A673 (cell line): ENCODE measurements at regions not wholly inside any gene's neighbourhood (a gene's known extent, or its start where the extent isn't known, plus 50 kb on each side); places are given as distances from the start of the nearest gene placed in this dataset.

ENCODE experiments used
- BruUV-seq: library from RNA; stranded (reverse); fragments of 400-500 nt; replicated peaks from 2 replicates; lab custom pipeline; 2021; lab: Mats Ljungman, UMichigan
- CTCF ChIA-PET: fragments of 300-600 bp; sonication (Branson Sonifier 250); formaldehyde crosslinking; loops from one replicate; lab custom pipeline; 2022; ENCODE audit warnings: antibody characterized with exemption; lab: Charles Lee
- POLR2A ChIA-PET: fragments of 300-600 bp; sonication (Branson Sonifier 250); formaldehyde crosslinking; loops from one replicate; lab custom pipeline; 2022; ENCODE audit warnings: antibody characterized with exemption; ENCODE audit not compliant: low non-redundant PET; lab: Charles Lee
- DNase-seq: peaks from one replicate; pipeline ENCODE4 v3.0.0-alpha.2; 2015; ENCODE audit warnings: low spot score
- H3K27ac ChIP-seq: fragments of 200-600 bp; sonication (generic); 2 replicates; pipeline ENCODE4 v1.5.1; 2016; ENCODE audit warnings: mixed run types, low read depth, mild to moderate bottlenecking, mixed read lengths, antibody characterized with exemption, low read length; ENCODE audit not compliant: poor library complexity, severe bottlenecking
- H3K27me3 ChIP-seq: fragments of 200-600 bp; sonication (generic); replicated peaks from 2 replicates; pipeline ENCODE4 v1.6.1; 2017; ENCODE audit warnings: mixed run types, low read depth, mild to moderate bottlenecking, mixed read lengths, antibody characterized with exemption, low read length; ENCODE audit not compliant: insufficient read depth, poor library complexity
- H3K36me3 ChIP-seq: fragments of 200-600 bp; sonication (generic); 2 replicates; pipeline ENCODE4 v1.6.1; 2016; ENCODE audit warnings: mixed run types, mild to moderate bottlenecking, mixed read lengths, antibody characterized with exemption, low read length; ENCODE audit not compliant: insufficient read depth, poor library complexity, severe bottlenecking
- H3K4me1 ChIP-seq: fragments of 200-600 bp; sonication (generic); 2 replicates; pipeline ENCODE4 v1.6.1; 2017; ENCODE audit warnings: mixed run types, mild to moderate bottlenecking, mixed read lengths, antibody characterized with exemption, low read length; ENCODE audit not compliant: insufficient read depth, poor library complexity, severe bottlenecking
- H3K4me3 ChIP-seq: fragments of 200-600 bp; sonication (generic); 2 replicates; pipeline ENCODE4 v1.5.1; 2016; ENCODE audit warnings: low read depth, mixed run types, mild to moderate bottlenecking, mixed read lengths, low read length; ENCODE audit not compliant: poor library complexity, severe bottlenecking
- H3K9me3 ChIP-seq: fragments of 200-600 bp; sonication (generic); 2 replicates; pipeline ENCODE4 v1.6.1; 2016; ENCODE audit warnings: mixed run types, low read depth, mild to moderate bottlenecking, mixed read lengths, antibody characterized with exemption, low read length; ENCODE audit not compliant: poor library complexity, severe bottlenecking
- CTCF ChIP-seq: fragments of 300-800, 200-600 bp; sonication (generic); conservative IDR thresholded peaks from 2 replicates; pipeline ENCODE4 v1.5.1; 2017; ENCODE audit warnings: low read depth, mild to moderate bottlenecking, antibody characterized with exemption, low read length, moderate library complexity, mixed read lengths
- EZH2 ChIP-seq: fragments of 200-600 bp; sonication (generic); IDR thresholded peaks from 2 replicates; pipeline ENCODE4 v1.6.1; 2017; ENCODE audit warnings: borderline replicate concordance, low read depth, mild to moderate bottlenecking, mixed read lengths, antibody characterized with exemption, low read length; ENCODE audit not compliant: poor library complexity, severe bottlenecking
- intact Hi-C: fragments of 100-400 bp; cut with micrococcal nuclease; formaldehyde crosslinking; loops from one replicate; pipeline ENCODE4 v1.10.0; 2022; ENCODE audit not compliant: unreplicated experiment

GRCh38 chr6:101021504-101021903 is 140.4 kb upstream of the ASCC3 start:
- Histone ChIP-seq H3K4me1 (peaks cover 14% of the 10 kb centered on the region), H3K4me3 (no peak overlapping the region), H3K9me3 (peaks cover 7% of the 10 kb centered on the region), H3K27ac (no peak overlapping the region), H3K36me3 (no peaks in the 10 kb centered on the region), H3K27me3 (no peaks in the 10 kb centered on the region)
- no peak for DNase-seq
- intact Hi-C loops, result no loop called here
- CTCF ChIA-PET, result no interaction called here
- no peak for TF ChIP-seq CTCF
- TF ChIP-seq EZH2, result no peak
- POLR2A ChIA-PET, result no interaction called here
- no TSS peak for BruUV-seq

GRCh38 chr6:101042966-101043365 is 161.8 kb upstream of the ASCC3 start:
- ChIA-PET CTCF (no interaction called here), POLR2A (no interaction called here)
- Histone ChIP-seq H3K4me1 (no peaks in the 10 kb centered on the region), H3K27ac (no peak overlapping the region), H3K4me3 (no peak overlapping the region), H3K9me3 (no peaks in the 10 kb centered on the region), H3K36me3 (no peaks in the 10 kb centered on the region), H3K27me3 (no peaks in the 10 kb centered on the region)
- no peak for DNase-seq
- no peak for TF ChIP-seq CTCF
- no peak for TF ChIP-seq EZH2
- intact Hi-C loops, result no loop called here
- BruUV-seq, result no TSS peak

- intact Hi-C loops, result no loop called here
- BruUV-seq, result no TSS peak
- Histone ChIP-seq H3K4me3 (no peak overlapping the region), H3K27ac (no peak overlapping the region), H3K9me3 (no peaks in the 10 kb centered on the region), H3K36me3 (no peaks in the 10 kb centered on the region), H3K27me3 (no peaks in the 10 kb centered on the region), H3K4me1 (no peaks in the 10 kb centered on the region)
- no peak for TF ChIP-seq CTCF
- TF ChIP-seq EZH2, result no peak
- DNase-seq, result no peak
- POLR2A ChIA-PET, result no interaction called here
- CTCF ChIA-PET, result no interaction called here
These were observed 177.2 kb upstream of the ASCC3 start for GRCh38 chr6:101058296-101058695.

GRCh38 chr6:101066481-101066880 is 185.4 kb upstream of the ASCC3 start:
- no peak for DNase-seq
- no peaks in the 10 kb centered on the region for H3K9me3 ChIP-seq
- ChIA-PET POLR2A (no interaction called here), CTCF (no interaction called here)
- H3K27ac ChIP-seq, result no peak overlapping the region
- no peak overlapping the region for H3K4me3 ChIP-seq
- no peaks in the 10 kb centered on the region for H3K36me3 ChIP-seq
- BruUV-seq, result no TSS peak
- TF ChIP-seq EZH2 (no peak), CTCF (no peak)
- no peaks in the 10 kb centered on the region for H3K4me1 ChIP-seq
- intact Hi-C loops, result no loop called here
- no peaks in the 10 kb centered on the region for H3K27me3 ChIP-seq
